ENCODE measurements at regions not wholly inside any gene's neighbourhood (a gene's known extent, or its start where the extent isn't known, plus 50 kb on each side); places are given as distances from the start of the nearest gene placed in this dataset.

GRCh38 chr17:77779711-77780539, 178.6 kb upstream of the TNRC6C start:
- H3K27ac Mint-ChIP-seq (ENCODE audit: unreplicated experiment): no peak overlapping the region
- no peak overlapping the region for H3K4me3 Mint-ChIP-seq (ENCODE audit: unreplicated experiment)
- H3K27me3 Mint-ChIP-seq (ENCODE audit: unreplicated experiment): peaks cover 8% of the 10 kb centered on the region
- TF ChIP-seq CTCF (IDR thresholded peaks at IDR 0.05; ENCODE audit: unreplicated experiment): no peak
- peaks cover 5% of the 10 kb centered on the region for H3K4me1 Mint-ChIP-seq (ENCODE audit: unreplicated experiment)
- no peaks in the 10 kb centered on the region for H3K9me3 Mint-ChIP-seq (ENCODE audit: unreplicated experiment)
- DNase-seq (ENCODE audit: low spot score): no peak
- no peaks in the 10 kb centered on the region for H3K36me3 Mint-ChIP-seq (ENCODE audit: low read depth, unreplicated experiment)

GRCh38 chr17:77781536-77781935, 177.0 kb upstream of the TNRC6C start:
- Mint-ChIP-seq H3K9me3 (ENCODE audit: unreplicated experiment) (no peaks in the 10 kb centered on the region), H3K36me3 (ENCODE audit: low read depth, unreplicated experiment) (no peaks in the 10 kb centered on the region), H3K27me3 (ENCODE audit: unreplicated experiment) (peaks cover 11% of the 10 kb centered on the region), H3K4me3 (ENCODE audit: unreplicated experiment) (no peak overlapping the region), H3K4me1 (ENCODE audit: unreplicated experiment) (peaks cover 14% of the 10 kb centered on the region), H3K27ac (ENCODE audit: unreplicated experiment) (no peak overlapping the region)
- DNase-seq (ENCODE audit: low spot score): no peak
- TF ChIP-seq CTCF (IDR thresholded peaks at IDR 0.05; ENCODE audit: unreplicated experiment): no peak

GRCh38 chr17:77782201-77782600, 176.3 kb upstream of the TNRC6C start:
- Mint-ChIP-seq H3K9me3 (ENCODE audit: unreplicated experiment) (no peaks in the 10 kb centered on the region), H3K27ac (ENCODE audit: unreplicated experiment) (no peak overlapping the region), H3K27me3 (ENCODE audit: unreplicated experiment) (peaks cover 12% of the 10 kb centered on the region), H3K4me3 (ENCODE audit: unreplicated experiment) (no peak overlapping the region), H3K4me1 (ENCODE audit: unreplicated experiment) (peaks cover 21% of the 10 kb centered on the region), H3K36me3 (ENCODE audit: low read depth, unreplicated experiment) (no peaks in the 10 kb centered on the region)
- DNase-seq (ENCODE audit: low spot score): no peak
- TF ChIP-seq CTCF (IDR thresholded peaks at IDR 0.05; ENCODE audit: unreplicated experiment): no peak

- no peak for TF ChIP-seq CTCF (IDR thresholded peaks at IDR 0.05; ENCODE audit: unreplicated experiment)
- no peak overlapping the region for H3K27ac Mint-ChIP-seq (ENCODE audit: unreplicated experiment)
- DNase-seq (ENCODE audit: low spot score): no peak
- no peak overlapping the region for H3K4me3 Mint-ChIP-seq (ENCODE audit: unreplicated experiment)
- no peaks in the 10 kb centered on the region for H3K9me3 Mint-ChIP-seq (ENCODE audit: unreplicated experiment)
- H3K27me3 Mint-ChIP-seq (ENCODE audit: unreplicated experiment): peaks cover 15% of the 10 kb centered on the region
- H3K4me1 Mint-ChIP-seq (ENCODE audit: unreplicated experiment): peaks cover 25% of the 10 kb centered on the region
- no peaks in the 10 kb centered on the region for H3K36me3 Mint-ChIP-seq (ENCODE audit: low read depth, unreplicated experiment)
Observed at GRCh38 chr17:77782611-77783010, 175.9 kb upstream of the TNRC6C start.

- Mint-ChIP-seq H3K4me1 (ENCODE audit: unreplicated experiment) (peaks cover 24% of the 10 kb centered on the region), H3K27me3 (ENCODE audit: unreplicated experiment) (peaks cover 13% of the 10 kb centered on the region), H3K36me3 (ENCODE audit: low read depth, unreplicated experiment) (no peaks in the 10 kb centered on the region), H3K9me3 (ENCODE audit: unreplicated experiment) (no peaks in the 10 kb centered on the region), H3K27ac (ENCODE audit: unreplicated experiment) (no peak overlapping the region), H3K4me3 (ENCODE audit: unreplicated experiment) (no peak overlapping the region)
- DNase-seq (ENCODE audit: low spot score): no peak
- no peak for TF ChIP-seq CTCF (IDR thresholded peaks at IDR 0.05; ENCODE audit: unreplicated experiment)
Observed at GRCh38 chr17:77783991-77784820, 174.3 kb upstream of the TNRC6C start.
